ENCODE measurements at regions not wholly inside any gene's neighbourhood (a gene's known extent, or its start where the extent isn't known, plus 50 kb on each side); places are given as distances from the start of the nearest gene placed in this dataset.
"Not testable (repeated sequence)": the region's sequence is repeated elsewhere in the genome, so short reads cannot be mapped to it uniquely, and the experiment has no call there.

DNA sequence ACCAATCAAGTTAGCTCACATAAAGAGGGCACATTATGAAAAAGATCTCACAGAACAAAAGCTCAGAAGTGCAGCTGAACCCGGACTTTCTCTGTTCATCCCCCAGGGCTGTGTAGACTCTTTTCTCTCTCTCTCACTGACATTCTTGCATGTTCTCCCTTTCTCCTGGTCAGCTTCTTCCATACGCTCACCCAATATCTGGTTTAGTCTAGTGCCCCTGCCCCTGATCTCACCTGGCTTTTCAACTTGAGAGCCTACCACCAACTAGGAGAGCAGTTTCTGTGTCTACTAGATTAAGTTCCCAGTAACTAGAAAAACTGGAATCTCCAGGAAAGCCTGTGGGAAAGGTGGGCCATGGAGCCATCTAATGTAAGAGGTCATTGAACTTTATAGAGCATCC, 126.9 kb upstream of the GRIK3 start:
- DNase-seq (ENCODE audit: low read depth in 2 of 2), result no peak

DNA sequence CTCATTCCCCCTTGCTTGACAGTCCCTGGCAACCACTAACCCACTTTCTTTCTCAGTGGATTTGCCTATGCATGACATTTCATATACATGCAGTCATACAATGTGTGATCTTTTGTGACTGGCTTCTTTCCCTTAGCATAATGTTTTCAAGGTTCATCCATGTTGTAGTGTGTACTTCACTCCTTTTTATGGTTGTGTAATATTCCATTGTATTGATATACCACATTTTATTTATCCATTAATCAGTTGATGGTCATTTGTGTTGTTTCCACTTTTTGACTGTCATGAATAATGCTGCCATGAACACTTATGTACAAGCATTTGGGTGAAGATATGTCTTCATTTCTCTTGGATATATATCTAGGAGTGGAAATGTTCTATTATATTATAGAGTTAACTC, 127.7 kb upstream of the GRIK3 start:
- no peak for DNase-seq (ENCODE audit: low read depth in 2 of 2)

DNA sequence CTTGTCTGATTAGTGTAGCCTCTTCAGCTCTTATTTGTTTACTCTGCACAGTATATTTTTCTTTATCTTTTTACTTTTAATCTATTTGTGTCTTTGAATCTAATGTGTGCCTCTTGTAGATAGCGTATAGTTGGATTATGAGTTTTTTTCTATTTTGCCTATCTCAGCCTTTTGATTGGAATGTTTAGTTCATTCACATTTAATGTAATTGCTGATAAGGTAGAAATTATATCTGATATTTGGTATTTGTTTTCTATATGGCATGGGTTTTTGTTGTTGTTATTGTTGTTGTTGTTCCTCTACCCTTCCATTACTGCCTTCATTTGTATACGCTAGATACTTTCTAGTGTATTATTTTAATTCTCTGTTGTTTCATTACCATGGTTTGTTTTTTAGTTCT, 131.7 kb upstream of the GRIK3 start:
- DNase-seq (ENCODE audit: low read depth in 2 of 2), result no peak

DNA sequence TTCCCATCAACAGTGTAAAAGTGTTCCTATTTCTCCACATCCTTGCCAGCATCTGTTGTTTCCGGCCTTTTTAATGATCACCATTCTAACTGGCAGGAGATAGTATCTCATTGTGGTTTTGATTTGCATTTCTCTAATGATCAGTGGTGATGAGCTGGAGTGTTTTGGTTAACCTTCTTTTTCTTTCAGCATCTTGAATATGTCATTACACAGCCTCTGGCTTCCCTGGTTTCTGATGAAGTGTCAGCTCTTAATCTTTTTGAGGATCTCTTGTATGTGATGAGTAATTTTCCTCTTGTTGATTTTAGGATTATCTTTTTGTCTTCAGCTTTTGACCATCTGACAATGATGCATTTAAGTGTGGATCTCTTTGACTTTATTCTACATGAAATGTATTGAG, 133.2 kb upstream of the GRIK3 start:
- no peak for DNase-seq (ENCODE audit: low read depth in 2 of 2)

DNA sequence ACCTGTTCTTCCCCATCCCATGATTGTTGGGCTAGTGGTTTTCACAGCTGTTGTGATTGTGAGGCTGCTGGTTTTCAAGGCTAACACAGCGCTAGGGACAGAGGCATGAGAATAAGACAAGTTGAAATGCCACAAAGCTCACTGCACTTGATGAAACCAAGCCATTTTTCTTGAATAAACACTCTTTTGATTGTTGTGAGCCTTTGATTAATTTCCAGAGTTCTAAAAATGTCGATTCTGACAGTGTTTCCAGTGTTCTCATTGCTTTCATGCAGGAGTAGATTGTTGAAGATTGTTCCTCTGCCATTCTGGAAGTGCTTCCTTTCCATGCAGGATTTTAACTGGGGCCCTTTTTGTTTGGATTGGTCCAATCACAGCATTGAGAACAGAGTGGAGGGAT, 134.9 kb upstream of the GRIK3 start:
- DNase-seq (ENCODE audit: low read depth in 2 of 2), result no peak

DNA sequence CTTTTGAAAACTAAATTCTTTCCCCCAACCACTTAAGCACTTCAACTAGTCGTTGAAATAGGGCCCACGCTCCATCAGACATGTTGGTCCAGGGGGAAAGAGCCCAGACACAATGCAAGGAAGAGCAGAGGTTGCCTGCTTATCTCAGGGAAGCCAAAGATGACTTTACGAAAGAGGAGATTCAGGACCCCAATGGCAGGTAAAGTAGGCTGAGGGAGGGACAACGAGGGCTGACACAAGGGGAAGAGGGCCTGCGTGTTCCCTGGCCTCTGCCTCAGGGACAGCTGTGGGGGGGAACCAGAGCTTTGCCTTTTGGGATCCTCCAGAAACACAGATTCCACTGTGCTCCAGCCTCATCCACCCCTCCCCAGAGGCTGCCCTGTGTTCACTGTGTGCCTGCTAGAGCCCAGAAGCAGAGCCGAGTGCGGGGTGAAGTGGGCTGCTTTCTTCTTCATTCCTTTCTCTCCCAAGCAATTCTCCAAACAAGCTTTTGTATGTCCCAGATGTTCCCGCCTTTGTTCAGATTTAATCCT, 135.5 kb upstream of the GRIK3 start:
- no peak for DNase-seq (ENCODE audit: low read depth in 2 of 2)

DNA sequence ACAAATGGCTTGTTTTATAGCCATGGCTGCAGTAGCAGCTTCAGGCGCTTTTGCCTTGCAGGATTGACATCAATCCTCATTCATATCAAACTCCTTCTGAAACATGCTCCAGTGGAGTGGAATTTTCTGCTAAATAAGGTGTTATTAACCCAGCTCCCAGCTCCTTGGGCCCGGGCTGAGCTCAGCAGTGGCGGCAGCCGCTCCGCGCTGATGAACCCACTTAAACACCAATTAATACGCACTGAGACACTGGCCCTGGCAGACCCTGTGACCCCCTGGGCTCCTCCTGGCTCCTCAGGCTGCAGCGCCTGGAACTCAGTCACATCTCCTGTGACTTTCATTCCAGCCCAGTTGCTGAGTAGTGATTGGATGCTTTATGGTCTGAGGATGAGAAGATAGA, 137.4 kb upstream of the GRIK3 start:
- no peak for DNase-seq (ENCODE audit: low read depth in 2 of 2)

DNA sequence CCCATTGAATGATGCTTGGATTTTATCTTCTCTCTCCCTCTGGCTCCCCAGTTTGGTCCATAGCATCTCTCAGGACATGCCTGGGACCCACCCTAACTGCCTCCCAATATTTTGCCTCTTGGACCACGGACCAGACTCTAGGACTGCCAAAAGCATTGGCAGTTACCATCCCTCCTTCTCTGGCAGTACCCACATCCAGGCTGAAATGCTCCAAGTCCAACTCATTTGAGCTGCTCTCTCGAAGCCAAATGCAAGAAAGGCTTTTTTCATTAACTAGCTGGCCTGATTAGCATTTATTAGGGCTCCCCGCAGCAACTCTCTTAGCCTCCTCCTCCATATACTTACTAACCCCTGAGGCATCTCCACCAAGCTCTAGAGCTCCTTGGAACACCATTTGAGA, 140.0 kb upstream of the GRIK3 start:
- DNase-seq (ENCODE audit: low read depth in 2 of 2), result no peak

DNA sequence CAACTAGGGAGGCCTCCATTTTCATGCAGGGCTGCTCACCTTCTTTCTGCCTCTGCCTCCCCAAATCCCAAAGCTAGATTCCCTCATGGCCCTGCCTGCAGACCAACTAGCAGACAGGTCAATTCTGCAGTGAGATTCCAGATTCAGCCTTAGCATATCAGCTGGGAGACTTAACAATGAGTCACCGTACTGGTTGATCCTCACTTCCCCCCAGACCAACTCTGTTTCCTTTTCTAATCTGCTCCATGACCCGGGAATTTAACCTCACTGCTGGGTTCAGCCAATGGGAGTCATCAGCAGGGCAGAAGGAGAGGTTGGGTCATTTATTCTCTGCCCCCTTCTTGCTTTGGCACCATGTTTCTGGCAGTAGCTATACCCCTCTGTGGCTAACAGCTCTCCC, 140.6 kb upstream of the GRIK3 start:
- DNase-seq (ENCODE audit: low read depth in 2 of 2), result no peak

DNA sequence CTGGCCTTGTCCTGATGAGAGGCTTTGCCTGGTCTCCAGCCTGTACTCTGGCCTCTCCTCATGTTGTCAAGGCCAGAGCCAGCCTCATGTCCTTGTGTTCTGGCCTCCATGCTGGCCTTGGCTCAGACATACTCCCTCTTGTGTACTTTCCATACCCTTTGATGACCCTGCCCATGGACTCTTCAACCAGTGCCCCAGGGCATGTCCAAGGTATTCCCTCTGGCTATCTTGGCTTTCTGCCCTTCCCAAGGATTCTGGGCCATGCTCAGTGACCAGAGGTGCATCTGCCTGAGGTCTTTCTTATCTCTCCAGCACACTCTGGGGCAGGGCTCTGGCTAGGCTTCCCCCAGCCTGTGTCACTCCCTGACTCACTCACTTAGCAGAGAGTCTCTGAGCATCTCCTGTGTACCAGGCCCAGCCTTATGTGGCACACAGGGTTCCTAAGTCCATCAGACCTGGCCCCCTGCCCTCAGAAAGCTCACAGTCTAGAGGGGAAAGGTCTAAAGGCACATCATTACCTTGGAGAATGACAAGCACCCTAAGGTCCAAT, 141.4 kb upstream of the GRIK3 start:
- DNase-seq (ENCODE audit: low read depth in 2 of 2), result no peak

DNA sequence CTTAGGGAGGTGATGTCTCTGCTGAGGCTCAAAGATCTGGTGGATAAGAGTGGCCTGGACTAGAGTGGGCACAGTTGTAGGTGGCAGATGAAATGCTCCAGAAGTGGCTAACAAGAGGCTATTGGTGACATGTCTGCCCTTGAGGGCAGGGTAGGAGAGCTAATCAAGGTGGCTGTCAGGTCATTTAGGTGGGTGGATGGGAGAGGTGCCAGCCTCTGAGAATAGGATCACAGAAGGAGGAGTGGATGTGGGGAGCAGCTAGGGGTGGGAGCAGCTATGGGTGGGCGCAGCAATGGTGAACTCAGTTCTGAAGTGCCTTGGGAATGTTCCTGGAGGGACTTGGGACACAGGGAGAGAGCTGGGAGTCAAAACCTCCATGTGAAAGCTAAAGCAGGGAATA, 142.0 kb upstream of the GRIK3 start:
- no peak for DNase-seq (ENCODE audit: low read depth in 2 of 2)

DNA sequence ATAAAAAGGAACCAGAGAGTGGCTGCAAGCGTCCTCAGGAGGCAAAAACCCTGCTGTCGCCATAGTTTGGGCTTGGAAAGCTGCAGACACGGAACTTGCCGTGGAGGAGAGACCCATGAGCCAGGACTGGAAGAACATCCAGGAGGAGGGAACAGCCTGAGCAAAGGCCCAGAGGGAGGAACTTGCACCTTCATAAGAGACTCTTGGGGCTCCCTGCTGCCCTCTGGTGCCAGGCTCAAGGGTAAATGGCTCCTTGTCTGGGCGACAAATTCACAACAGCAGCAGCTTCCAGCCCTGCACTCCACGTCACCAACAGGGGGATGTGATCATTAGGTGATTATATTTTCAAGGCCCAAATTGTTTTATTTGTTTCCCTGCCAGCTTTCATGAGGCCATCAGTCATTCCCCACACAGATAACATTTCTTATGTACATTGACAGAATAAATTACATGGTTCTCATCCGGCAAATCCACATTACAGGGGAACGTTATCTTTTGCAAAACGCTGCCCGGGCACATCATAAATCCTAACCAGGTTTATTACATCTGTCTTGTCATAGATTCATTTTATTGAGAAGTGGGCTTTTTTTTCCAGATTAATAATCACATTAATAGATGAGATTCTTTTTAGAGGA, 143.0 kb upstream of the GRIK3 start:
- no peak for DNase-seq (ENCODE audit: low read depth in 2 of 2)

DNA sequence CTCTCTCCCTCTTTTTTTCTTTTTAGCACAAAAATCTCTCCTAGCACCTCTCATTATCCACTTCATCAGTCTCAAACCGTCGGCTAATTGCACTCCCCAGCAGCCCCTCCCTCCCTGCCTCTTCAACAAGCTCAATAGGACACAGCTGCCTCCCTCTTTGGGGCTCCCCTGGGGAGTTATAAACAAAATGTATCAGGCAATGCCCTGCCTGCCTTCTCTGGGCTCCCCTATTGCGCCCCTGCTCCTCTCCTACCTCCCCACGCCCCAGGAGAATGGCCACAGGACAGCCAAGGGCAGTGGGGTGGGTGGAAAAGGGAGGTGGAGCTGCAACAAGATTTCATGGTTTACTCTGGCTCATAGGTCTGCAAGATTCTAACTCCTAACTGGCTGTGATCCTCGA, 147.1 kb upstream of the GRIK3 start:
- no peak for DNase-seq (ENCODE audit: low read depth in 2 of 2)

DNA sequence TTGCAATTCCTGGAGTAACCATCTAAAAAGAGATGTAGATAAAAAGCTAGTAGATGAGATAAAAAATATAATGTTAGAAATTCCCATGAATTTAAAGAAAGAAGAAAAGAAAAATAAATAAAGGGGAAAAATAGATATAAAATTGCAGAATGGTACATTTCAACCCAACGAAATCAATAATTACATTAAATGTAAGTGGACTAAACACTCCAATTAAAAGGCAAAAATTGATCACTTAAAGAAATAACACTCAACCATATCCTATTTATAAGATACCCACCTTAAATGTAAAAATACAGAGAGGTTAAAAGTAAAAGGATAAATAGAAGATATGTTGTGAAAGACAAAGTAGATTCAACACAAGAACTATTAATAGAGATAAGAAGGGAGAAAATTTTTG, 150.5 kb upstream of the GRIK3 start:
- no peak for DNase-seq (ENCODE audit: low read depth in 2 of 2)

DNA sequence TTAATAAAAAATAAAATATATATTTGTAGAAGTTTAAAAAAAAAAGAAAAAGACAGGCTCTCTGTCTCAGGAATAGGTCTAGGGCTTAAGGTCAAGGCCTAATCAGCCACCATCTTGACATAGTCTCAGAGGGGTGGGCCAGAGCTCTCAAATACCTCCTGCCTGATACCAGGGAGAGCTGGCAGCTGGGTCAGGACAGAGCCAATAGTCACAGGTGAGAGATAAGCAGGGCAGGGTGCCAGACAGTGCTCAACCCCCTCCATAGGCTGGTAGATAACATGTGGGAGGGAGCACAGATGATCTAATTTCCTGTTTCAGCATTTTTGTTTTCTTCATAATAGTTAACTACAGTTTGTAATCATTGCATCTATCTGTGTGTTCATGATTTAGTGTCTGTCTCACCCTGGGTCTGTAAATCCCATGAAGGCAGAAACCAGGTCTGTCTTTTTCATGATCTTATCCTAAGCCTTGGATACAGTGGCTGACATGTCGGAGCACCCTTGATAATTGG, 152.0 kb upstream of the GRIK3 start:
- no peak for DNase-seq (ENCODE audit: low read depth in 2 of 2)

DNA sequence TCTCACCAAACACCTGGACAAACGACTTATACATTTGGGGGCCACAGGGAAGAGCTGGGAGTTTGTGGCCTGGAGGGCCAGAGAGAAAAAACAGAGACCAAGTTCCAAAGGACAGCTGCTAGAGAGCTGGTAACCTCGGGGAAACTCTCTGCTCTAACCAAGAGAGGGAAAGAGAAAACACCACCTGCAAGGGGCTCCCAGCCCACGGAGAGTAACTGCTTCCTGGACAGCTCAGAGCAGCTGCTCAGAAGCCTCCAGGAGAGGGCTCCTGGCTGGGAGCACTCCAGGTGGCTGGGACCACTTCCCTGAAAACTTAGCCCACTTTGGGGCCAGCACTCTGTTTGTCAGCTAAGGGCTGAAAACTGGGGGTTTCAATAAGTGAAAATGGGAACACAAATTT, 154.8 kb upstream of the GRIK3 start:
- no peak for DNase-seq (ENCODE audit: low read depth in 2 of 2)

DNA sequence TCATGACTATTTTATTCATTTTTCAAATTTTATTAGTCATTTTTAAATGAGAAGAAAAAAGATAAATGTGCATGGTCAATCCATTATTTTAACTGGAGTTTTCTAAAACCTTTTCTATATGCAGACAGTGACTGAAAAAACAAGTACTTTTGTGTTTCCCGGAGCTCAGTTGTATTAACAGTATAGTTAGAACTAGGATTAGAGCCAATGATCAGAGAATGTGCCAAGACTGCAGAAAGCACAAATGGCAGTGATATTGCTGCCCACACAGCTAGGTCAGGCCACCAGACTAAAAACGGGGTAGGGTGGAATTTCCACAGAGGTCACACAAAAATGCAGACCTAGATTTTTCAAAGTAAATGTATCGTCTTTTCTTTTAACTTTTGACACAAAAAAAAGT, 163.1 kb upstream of the GRIK3 start:
- no peak for DNase-seq (ENCODE audit: low read depth in 2 of 2)

DNA sequence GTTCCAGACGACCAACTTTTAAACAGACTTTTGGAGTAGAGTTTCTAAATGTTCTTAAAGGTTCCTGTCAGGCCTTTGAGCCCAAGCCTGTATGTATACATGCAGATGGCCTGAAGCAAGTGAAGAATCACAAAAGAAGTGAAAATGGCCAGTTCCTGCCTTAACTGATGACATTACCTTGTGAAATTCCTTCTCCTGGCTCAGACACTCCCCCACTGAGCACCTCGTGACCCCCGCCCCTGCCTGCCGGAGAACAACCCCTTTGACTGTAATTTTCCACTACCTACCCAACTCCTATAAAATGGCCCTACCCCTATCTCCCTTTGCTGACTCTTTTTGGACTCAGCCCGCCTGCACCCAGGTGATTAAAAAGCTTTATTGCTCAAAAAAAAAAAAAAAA, 180.0 kb upstream of the GRIK3 start:
- not testable (repeated sequence) for DNase-seq (ENCODE audit: low read depth in 2 of 2)

DNA sequence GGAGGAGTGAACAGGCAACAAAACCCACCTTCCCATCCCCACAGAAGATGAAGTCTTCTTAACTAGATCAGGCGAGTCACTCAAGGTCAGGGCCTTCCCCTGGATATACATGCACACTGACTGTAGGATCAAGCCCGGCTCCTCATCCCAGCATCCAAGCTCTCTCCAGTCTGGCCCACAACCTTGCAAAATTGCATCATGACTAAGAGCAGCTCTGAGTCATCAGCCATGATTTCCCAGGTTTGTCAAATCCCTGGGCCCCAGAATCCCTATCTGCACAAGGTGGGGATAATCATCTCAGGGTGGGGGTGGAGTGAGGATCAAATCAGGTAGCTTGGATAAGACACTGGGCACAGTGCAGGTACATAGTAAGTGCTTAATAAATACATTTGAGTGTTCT, 199.3 kb upstream of the GRIK3 start:
- no peak for DNase-seq (ENCODE audit: low read depth in 2 of 2)

DNA sequence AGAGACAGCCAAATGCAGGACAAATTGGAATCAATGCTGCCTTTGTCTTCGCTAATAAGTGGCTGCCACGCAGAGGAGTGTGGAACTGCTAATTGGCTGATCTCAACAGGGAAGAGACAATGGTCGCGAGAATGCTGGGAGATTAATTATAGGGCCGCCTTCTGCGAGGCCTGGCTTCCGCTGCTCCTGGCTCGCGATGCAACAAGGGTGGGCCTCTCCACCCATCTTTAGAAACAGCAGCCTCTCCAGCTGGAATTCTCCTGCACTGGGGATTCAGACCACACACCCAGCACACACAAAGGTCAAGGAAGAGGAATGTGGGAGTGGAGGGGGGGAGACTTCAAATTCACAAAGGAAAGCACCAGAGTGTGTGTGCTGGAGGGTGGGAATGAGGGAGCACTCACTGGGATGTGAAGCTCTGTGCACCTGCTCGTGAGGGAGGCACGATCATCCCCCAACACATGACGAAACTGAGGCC, 200.7 kb upstream of the GRIK3 start:
- no peak for DNase-seq (ENCODE audit: low read depth in 2 of 2)

DNA sequence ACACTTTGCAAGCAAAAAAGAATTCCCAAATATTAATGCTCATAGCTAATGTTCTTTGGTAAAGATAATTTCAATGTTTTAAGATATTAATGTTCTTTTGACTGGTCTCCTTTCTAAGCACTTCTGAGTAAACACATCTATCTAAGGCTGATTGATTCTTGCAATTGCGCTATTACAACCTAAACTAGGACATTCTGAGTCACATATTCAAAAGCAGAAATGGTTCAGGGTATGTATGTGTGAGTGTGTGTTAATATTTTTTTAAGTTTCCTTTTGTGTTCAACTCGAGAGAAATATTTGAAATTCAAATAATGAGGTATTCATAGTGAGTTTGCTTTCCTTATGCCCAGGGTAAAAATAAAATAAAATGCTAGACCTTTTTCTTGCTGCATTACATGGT, 203.6 kb upstream of the GRIK3 start:
- no peak for DNase-seq (ENCODE audit: low read depth in 2 of 2)

DNA sequence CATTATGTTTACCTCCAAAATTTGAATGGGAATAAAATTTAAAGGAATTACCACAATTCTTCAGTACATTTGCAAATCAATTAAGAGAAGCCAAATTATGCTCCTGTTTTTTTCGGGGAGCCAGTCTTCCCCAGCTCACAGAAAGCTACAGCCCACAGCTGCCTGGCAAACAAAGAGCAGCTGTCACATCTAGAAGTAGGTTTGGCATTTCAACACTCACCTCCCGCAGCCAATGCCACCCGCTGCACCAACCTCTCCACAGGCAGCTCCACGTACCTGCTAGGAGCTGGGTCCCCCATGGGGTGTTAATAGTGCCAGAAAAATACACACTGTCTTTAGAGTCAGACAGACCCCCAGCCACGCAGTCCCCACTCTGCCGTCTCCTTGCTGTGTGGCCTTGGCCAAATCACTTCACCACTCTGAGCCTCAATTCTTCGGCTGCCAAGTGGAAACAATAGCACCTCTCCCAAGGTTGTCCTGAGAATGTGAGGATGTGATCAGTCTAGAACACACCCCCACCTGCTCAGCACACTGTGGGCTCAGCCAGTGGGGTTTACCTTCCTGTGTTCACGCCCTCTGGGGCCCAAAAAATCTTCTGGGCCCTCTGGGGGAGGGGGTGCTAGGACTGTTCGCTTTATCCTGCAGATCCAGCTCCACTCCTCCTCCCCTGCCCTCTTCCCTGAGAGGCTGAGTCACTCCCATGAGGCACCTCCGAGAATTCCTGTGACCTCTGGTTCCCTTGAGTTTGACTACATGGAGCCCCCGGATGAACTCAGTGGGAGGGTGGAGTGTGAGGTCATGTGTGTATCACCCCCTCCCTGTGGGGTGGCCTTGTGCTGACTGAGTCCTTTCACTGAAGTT, 204.3 kb upstream of the GRIK3 start:
- DNase-seq (ENCODE audit: low read depth in 2 of 2), result no peak

Data from stimulated activated CD8-positive, alpha-beta memory T cell treated with anti-CD3 and anti-CD28 coated beads, Interleukin-2, amount 100 ng/mL, for 48 hours (primary cell).